Mesenchymal stem cell (in vitro differentiated cells and primary cell): ENCODE measurements at regions not wholly inside any gene's neighbourhood (a gene's known extent, or its start where the extent isn't known, plus 50 kb on each side); places are given as distances from the start of the nearest gene placed in this dataset.

ENCODE experiments used
- DNase-seq: peaks from one replicate; pipeline ENCODE4 v3.0.0-alpha.2; 2013
- H2AFZ ChIP-seq: one replicate; pipeline ENCODE4 v1.6.1; 2013; ENCODE audit warnings: low read depth, mild to moderate bottlenecking, control low read depth, inconsistent platforms, low read length, moderate library complexity
- H2AK5ac ChIP-seq: 2 replicates; pipeline ENCODE4 v1.6.1; 2013; ENCODE audit warnings: low read length, moderate library complexity, mild to moderate bottlenecking, inconsistent platforms; ENCODE audit not compliant: severe bottlenecking
- H2BK120ac ChIP-seq: one replicate; pipeline ENCODE4 v1.6.1; 2013; ENCODE audit warnings: low read depth, mild to moderate bottlenecking, inconsistent platforms, low read length, moderate library complexity
- H2BK12ac ChIP-seq, 2 experiments: one replicate each; pipeline ENCODE4 v1.6.1; 2013; ENCODE audit warnings: inconsistent platforms in 2 of 2, low read length in 2 of 2, mild to moderate bottlenecking in 2 of 2, moderate library complexity in 2 of 2, control low read depth in 1 of 2
- H2BK15ac ChIP-seq: one replicate; pipeline ENCODE4 v1.6.1; 2013; ENCODE audit warnings: mild to moderate bottlenecking, low read depth, inconsistent platforms; ENCODE audit not compliant: poor library complexity, severe bottlenecking
- H2BK5ac ChIP-seq: 2 replicates; pipeline ENCODE4 v1.6.1; 2013; ENCODE audit warnings: low read depth, mild to moderate bottlenecking, low read length, control low read depth, inconsistent platforms; ENCODE audit not compliant: poor library complexity, severe bottlenecking
- H3K14ac ChIP-seq, 2 experiments: one replicate each; pipeline ENCODE4 v1.6.1; 2013; ENCODE audit warnings: inconsistent platforms in 2 of 2, low read length in 2 of 2, control low read depth in 1 of 2, mild to moderate bottlenecking in 1 of 2, moderate library complexity in 1 of 2
- H3K18ac ChIP-seq, 2 experiments: one replicate each; pipeline ENCODE4 v1.6.1; 2013; ENCODE audit warnings: inconsistent platforms in 2 of 2, low read length in 2 of 2, control low read depth in 1 of 2, low read depth in 1 of 2, mild to moderate bottlenecking in 1 of 2
- H3K23ac ChIP-seq, 2 experiments: one replicate each; pipeline ENCODE4 v1.6.1; 2013; ENCODE audit warnings: inconsistent platforms in 2 of 2, low read length in 2 of 2, mild to moderate bottlenecking in 2 of 2, moderate library complexity in 2 of 2, control low read depth in 1 of 2
- H3K27ac ChIP-seq: 2 replicates; pipeline ENCODE4 v1.5.1; 2013; ENCODE audit warnings: mild to moderate bottlenecking, moderate library complexity, low read length, control low read depth, inconsistent platforms; ENCODE audit not compliant: poor library complexity, severe bottlenecking
- H3K27me3 ChIP-seq, 2 experiments: 2 replicates each; pipeline versions ENCODE4 v1.6.1 to v1.7.0; 2013; ENCODE audit warnings: low read length in 2 of 2, mild to moderate bottlenecking in 2 of 2, moderate library complexity in 2 of 2, control low read depth in 1 of 2, inconsistent platforms in 1 of 2; ENCODE audit not compliant: control insufficient read depth in 1 of 2, insufficient read depth in 1 of 2
- H3K36me3 ChIP-seq, 2 experiments: 2 replicates each; pipeline versions ENCODE4 v1.6.1 to v1.7.0; 2013; ENCODE audit warnings: low read length in 2 of 2, control low read depth in 1 of 2, inconsistent platforms in 1 of 2, low read depth in 1 of 2, mild to moderate bottlenecking in 1 of 2; ENCODE audit not compliant: insufficient read depth in 2 of 2, control insufficient read depth in 1 of 2
- H3K4ac ChIP-seq, 2 experiments: one replicate each; pipeline ENCODE4 v1.6.1; 2013; ENCODE audit warnings: inconsistent platforms in 2 of 2, low read length in 2 of 2, mild to moderate bottlenecking in 2 of 2, moderate library complexity in 2 of 2, control low read depth in 1 of 2, low read depth in 1 of 2
- H3K4me1 ChIP-seq: 2 replicates; pipeline ENCODE4 v1.6.1; 2013; ENCODE audit warnings: low read depth, low read length, control low read depth; ENCODE audit not compliant: control insufficient read depth, insufficient read depth
- H3K4me2 ChIP-seq: 2 replicates; pipeline ENCODE4 v1.6.1; 2013; ENCODE audit warnings: low read length, mild to moderate bottlenecking, inconsistent platforms; ENCODE audit not compliant: poor library complexity, severe bottlenecking
- H3K4me3 ChIP-seq, 2 experiments: 2 replicates each; pipeline versions ENCODE4 v1.5.1 to v1.7.0; 2013; ENCODE audit warnings: low read length in 2 of 2, mild to moderate bottlenecking in 2 of 2, control low read depth in 1 of 2, low read depth in 1 of 2; ENCODE audit not compliant: insufficient read depth in 1 of 2
- H3K79me1 ChIP-seq: replicated peaks from 2 replicates; pipeline ENCODE4 v1.6.1; 2013; ENCODE audit warnings: mild to moderate bottlenecking, control low read depth, low read length, inconsistent platforms; ENCODE audit not compliant: poor library complexity, severe bottlenecking
- H3K9ac ChIP-seq: 2 replicates; pipeline ENCODE4 v1.7.0; 2013; ENCODE audit warnings: mild to moderate bottlenecking, low read length, moderate library complexity
- H3K9me3 ChIP-seq: 2 replicates; pipeline ENCODE4 v1.7.0; 2013; ENCODE audit warnings: mild to moderate bottlenecking, low read length; ENCODE audit not compliant: control insufficient read depth
- H4K8ac ChIP-seq: one replicate; pipeline ENCODE4 v1.6.1; 2013; ENCODE audit warnings: inconsistent platforms, mild to moderate bottlenecking, low read length, moderate library complexity
- H4K91ac ChIP-seq: one replicate; pipeline ENCODE4 v1.6.1; 2013; ENCODE audit warnings: mild to moderate bottlenecking, low read length, inconsistent platforms
- WGBS: methylation state at CpG from one replicate; pipeline ENCODE4 v1.1.7; 2013; ENCODE audit warnings: mixed read lengths; 5-methylcytosine and 5-hydroxymethylcytosine counted together

- H3K9me3 ChIP-seq, result no peaks in the 10 kb centered on the region
- no peak overlapping the region for H3K4me2 ChIP-seq
- 92% methylated on average over 2 of the region's 2 CpGs for WGBS
- H2BK120ac ChIP-seq, result no peak overlapping the region
- H3K36me3 ChIP-seq, result no peaks in the 10 kb centered on the region
- H3K18ac ChIP-seq, result no peak overlapping the region
- no peaks in the 10 kb centered on the region for H3K4me1 ChIP-seq
- no peak overlapping the region for H2BK12ac ChIP-seq
- H3K27me3 ChIP-seq, result no peaks in the 10 kb centered on the region
- H3K4ac ChIP-seq, result no peak overlapping the region
- no peak overlapping the region for H2AFZ ChIP-seq
- no peak overlapping the region for H3K14ac ChIP-seq
- H3K27ac ChIP-seq, result no peak overlapping the region
- H3K23ac ChIP-seq, result no peak overlapping the region
- H4K91ac ChIP-seq, result no peak overlapping the region
- no peak overlapping the region for H3K9ac ChIP-seq
- DNase-seq, result no peak
- H3K4me3 ChIP-seq, result no peak overlapping the region
- H3K79me1 ChIP-seq, result no peaks in the 10 kb centered on the region
- H2AK5ac ChIP-seq, result no peak overlapping the region
- no peak overlapping the region for H4K8ac ChIP-seq
- H2BK5ac ChIP-seq, result no peak overlapping the region
- no peak overlapping the region for H2BK15ac ChIP-seq
Observed at GRCh38 chr7:8371742-8372141, 61.7 kb upstream of the NXPH1 start.

GRCh38 chr7:8373851-8374250 is 59.6 kb upstream of the NXPH1 start:
- no peak overlapping the region for H3K4ac ChIP-seq
- H3K23ac ChIP-seq, result no peak overlapping the region
- no peak overlapping the region for H3K18ac ChIP-seq
- no peak for DNase-seq
- H3K27ac ChIP-seq, result no peak overlapping the region
- no peaks in the 10 kb centered on the region for H3K9me3 ChIP-seq
- H3K4me2 ChIP-seq, result no peak overlapping the region
- no peaks in the 10 kb centered on the region for H3K79me1 ChIP-seq
- no peak overlapping the region for H4K8ac ChIP-seq
- H2AK5ac ChIP-seq, result no peak overlapping the region
- no peaks in the 10 kb centered on the region for H3K36me3 ChIP-seq
- WGBS, result 76% methylated on average over 2 of the region's 2 CpGs
- H2AFZ ChIP-seq, result no peak overlapping the region
- no peak overlapping the region for H3K14ac ChIP-seq
- no peaks in the 10 kb centered on the region for H3K27me3 ChIP-seq
- H3K4me3 ChIP-seq, result no peak overlapping the region
- H3K4me1 ChIP-seq, result no peaks in the 10 kb centered on the region
- H2BK5ac ChIP-seq, result no peak overlapping the region
- no peak overlapping the region for H4K91ac ChIP-seq
- no peak overlapping the region for H2BK120ac ChIP-seq
- no peak overlapping the region for H2BK15ac ChIP-seq
- H3K9ac ChIP-seq, result no peak overlapping the region
- no peak overlapping the region for H2BK12ac ChIP-seq

- DNase-seq, result no peak
- H3K4me1 ChIP-seq, result no peaks in the 10 kb centered on the region
- H2BK5ac ChIP-seq, result no peak overlapping the region
- H3K23ac ChIP-seq, result no peak overlapping the region
- no peaks in the 10 kb centered on the region for H3K36me3 ChIP-seq
- H4K91ac ChIP-seq, result no peak overlapping the region
- no peak overlapping the region for H2BK120ac ChIP-seq
- H3K9me3 ChIP-seq, result no peaks in the 10 kb centered on the region
- H3K4ac ChIP-seq, result no peak overlapping the region
- H3K18ac ChIP-seq, result no peak overlapping the region
- H2AK5ac ChIP-seq, result no peak overlapping the region
- H3K14ac ChIP-seq, result no peak overlapping the region
- H3K27me3 ChIP-seq, result no peaks in the 10 kb centered on the region
- no peaks in the 10 kb centered on the region for H3K79me1 ChIP-seq
- no peak overlapping the region for H2AFZ ChIP-seq
- H2BK15ac ChIP-seq, result no peak overlapping the region
- no peak overlapping the region for H3K4me2 ChIP-seq
- H3K4me3 ChIP-seq, result no peak overlapping the region
- H3K9ac ChIP-seq, result no peak overlapping the region
- no peak overlapping the region for H2BK12ac ChIP-seq
- H4K8ac ChIP-seq, result no peak overlapping the region
- no peak overlapping the region for H3K27ac ChIP-seq
Observed at GRCh38 chr7:8378349-8379019, 54.9 kb upstream of the NXPH1 start.

GRCh38 chr7:8379264-8379663 is 54.1 kb upstream of the NXPH1 start:
- Histone ChIP-seq H2AK5ac (no peak overlapping the region), H3K9ac (no peak overlapping the region), H3K4ac (no peak overlapping the region), H3K14ac (no peak overlapping the region), H3K79me1 (no peaks in the 10 kb centered on the region), H2BK120ac (no peak overlapping the region), H3K36me3 (no peaks in the 10 kb centered on the region), H4K8ac (no peak overlapping the region), H2AFZ (no peak overlapping the region), H3K27me3 (no peaks in the 10 kb centered on the region), H2BK12ac (no peak overlapping the region), H3K27ac (no peak overlapping the region), H4K91ac (no peak overlapping the region), H2BK5ac (no peak overlapping the region), H3K23ac (no peak overlapping the region), H3K4me1 (no peaks in the 10 kb centered on the region), H3K4me3 (no peak overlapping the region), H3K4me2 (no peak overlapping the region), H2BK15ac (no peak overlapping the region), H3K18ac (no peak overlapping the region), H3K9me3 (no peaks in the 10 kb centered on the region)
- no peak for DNase-seq
- 69% methylated on average over 6 of the region's 6 CpGs for WGBS
